HG02970 (cell line): ENCODE measurements at regions not wholly inside any gene's neighbourhood (a gene's known extent, or its start where the extent isn't known, plus 50 kb on each side); places are given as distances from the start of the nearest gene placed in this dataset.
"Not testable (repeated sequence)": the region's sequence is repeated elsewhere in the genome, so short reads cannot be mapped to it uniquely, and the experiment has no call there.

Source experiments
- ATAC-seq: cut with Tn5 transposase; IDR thresholded peaks from one replicate; pipeline ENCODE4 v1.9.1; 2021; ENCODE audit warnings: mild to moderate bottlenecking, moderate library complexity, moderate number of reproducible peaks; ENCODE audit not compliant: unreplicated experiment, low FRiP score

DNA sequence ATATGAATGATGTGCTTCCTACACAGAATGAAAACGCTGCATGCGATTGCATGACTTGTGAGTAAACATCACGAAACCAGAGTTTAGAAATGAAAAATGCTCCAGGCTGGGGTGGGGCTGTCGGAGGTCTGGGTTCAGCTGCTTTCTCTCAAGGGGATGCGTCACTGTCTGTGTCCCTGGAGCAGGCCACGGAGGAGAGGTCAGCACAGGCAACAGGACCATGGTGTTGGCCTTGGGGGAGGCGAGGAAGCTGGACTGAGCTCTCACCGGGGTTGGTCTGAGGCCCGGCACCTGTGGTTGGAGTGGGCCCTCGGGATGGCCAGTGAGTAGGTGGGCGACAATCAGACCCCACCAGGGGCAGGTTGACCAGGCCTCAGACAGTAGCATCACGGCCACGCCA, 89.0 kb upstream of the TMEM18 start:
- no peak for ATAC-seq

- no peak for ATAC-seq
Observed at GRCh38 chr2:765369-765768, 88.2 kb upstream of the TMEM18 start.

DNA sequence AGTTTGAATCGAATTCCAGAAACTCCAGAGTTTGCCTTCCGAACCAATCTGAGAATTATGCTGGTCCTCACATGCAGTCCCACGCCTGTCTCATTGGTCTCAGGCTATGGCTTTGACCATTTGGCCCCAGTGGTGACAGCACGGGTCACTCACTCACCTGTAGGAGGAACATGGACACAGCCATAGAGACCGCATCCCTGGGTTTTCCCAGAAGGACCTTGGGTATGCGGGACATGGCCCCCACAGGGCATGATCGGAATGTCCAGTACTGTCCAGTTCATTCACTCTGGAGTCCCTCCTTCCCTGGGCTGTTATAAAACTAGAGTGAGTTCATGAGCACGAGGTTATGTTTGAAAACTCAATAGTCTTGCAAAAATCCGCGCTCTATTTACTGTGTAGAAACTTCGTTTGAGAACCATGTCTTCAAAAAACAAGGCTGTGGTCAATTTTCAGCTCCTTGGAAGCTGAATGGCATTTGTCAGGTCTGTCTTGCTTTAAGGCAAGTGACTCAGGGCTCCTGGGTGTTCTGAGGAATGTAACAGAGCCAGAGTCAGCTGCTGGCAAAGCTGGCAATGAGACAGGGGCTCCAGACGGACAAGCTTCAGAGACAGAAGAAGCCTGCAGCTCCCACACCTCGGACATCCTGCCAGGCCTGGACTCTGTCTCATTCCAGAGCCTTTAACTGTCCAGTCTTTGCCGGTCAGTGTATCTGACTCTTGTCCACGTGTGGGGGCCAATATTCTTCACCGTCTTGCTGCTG, 86.7 kb upstream of the TMEM18 start:
- no peak for ATAC-seq

GRCh38 chr2:762646-763045, 85.4 kb upstream of the TMEM18 start:
- no peak for ATAC-seq

GRCh38 chr2:761384-761783, 84.2 kb upstream of the TMEM18 start:
- ATAC-seq = no peak

- ATAC-seq = no peak
Observed at GRCh38 chr2:760001-760400, 82.8 kb upstream of the TMEM18 start.

DNA sequence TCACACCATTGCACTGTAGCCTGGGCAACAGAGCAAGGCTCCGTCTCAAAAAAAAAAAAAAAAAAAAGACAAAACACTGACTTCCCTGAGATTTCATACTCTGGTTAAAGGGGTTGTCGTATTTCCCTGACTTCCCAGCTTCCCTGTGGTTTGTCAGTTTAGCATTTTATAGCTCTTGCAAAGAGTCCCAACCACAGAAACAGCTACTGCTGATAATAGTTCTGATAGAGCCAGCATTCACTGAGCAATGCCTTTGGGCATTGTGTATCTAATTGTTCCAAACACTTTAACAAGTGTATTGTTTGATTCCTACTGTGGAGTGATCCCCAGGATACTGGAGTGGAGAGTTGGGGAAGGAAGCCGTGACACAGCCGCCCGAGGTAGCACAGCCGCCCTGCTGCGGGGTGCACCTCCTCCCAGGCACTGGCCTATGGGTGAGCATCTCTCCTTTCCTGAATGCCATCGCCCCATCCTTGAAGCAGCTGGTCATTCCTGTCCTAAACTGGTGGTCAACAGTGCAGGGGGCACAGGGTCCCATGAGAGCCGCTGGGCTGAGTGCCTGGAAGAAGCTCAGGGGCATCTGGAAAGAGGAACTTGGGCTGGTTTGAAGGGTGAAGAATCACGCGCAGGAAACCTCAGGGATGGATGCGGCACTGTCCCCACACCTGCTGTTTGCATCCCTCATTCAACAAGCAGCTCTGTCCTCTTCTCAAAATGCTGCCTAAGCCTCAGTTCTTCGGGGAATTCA, 81.0 kb upstream of the TMEM18 start:
- ATAC-seq = no peak

DNA sequence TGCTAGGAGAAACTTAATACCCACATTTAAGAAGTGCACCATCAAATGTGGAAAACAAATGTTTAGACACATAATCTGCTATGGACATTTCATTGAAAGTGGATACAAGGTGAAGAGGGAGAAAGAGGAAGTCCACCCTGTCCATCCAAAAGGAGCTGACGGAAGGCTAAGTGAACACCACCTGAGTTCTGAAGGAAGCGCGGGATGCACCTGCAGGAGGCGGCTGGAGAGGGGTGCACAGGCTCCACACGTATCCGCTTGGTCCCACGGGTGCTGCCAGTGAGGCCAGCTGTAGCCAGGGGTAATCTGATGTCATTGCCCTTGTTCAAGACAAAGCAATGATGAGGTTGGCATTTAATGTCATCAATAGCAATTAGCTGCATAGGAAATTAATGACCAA, 75.9 kb upstream of the TMEM18 start:
- ATAC-seq = no peak

DNA sequence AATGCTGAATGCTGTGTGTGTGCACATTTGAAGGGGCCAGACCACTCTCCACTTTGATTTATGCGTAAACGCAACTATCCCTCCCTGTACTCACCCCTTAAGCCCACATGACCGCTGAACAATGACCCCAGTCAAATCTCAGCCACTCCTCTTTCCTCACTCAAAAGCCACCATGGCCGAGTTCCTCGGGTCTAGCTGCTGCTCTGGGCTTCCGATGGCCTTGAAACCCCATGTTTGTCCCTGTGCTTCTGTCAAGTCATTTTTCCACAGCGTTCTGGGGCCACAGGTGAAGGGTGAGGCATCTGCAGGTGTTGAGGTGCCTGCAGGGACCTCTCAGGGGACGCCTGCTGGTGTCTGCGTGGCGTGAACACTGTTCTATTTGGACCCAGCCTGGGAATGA, 74.3 kb upstream of the TMEM18 start:
- no peak for ATAC-seq

GRCh38 chr2:750628-751027, 73.4 kb upstream of the TMEM18 start:
- no peak for ATAC-seq

GRCh38 chr2:747762-748351, 70.7 kb upstream of the TMEM18 start:
- no peak for ATAC-seq

DNA sequence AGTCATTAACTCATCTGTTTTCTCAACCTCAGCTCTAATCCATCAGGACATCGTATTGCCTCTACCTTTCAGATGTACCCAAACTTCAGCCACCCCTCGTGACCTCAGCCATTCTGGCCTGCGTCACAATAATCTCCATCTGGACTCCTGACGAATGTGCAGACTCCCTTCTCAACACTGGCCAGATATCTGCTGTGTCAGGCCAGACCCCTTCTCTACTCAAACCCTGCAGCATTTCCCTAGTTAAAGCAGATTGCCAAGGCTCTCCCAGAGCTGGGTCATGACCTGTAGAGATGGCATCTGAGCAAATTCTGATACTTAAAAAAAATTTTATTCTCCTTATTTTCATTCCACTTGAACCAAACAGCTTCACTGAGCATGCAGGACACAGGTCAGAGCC, 69.5 kb upstream of the TMEM18 start:
- no peak for ATAC-seq

DNA sequence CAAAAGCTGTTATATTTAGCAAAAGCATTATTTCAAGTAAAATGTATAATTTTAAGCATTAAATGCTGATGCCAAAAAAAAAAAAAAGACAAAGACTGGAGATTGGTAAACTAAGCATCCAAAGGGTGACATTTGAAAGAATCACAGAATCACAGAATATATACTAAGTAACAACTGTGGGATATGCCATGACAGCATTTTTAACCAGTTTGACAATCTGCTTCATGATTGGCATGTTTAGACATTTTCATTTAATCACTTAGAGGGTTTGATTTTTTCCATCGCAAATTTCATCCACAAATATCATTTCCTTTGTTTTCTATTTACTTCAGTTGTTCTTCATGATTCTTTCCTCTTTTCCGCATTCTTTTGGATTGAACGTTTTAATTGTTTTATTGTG, 66.9 kb upstream of the TMEM18 start:
- ATAC-seq = no peak

DNA sequence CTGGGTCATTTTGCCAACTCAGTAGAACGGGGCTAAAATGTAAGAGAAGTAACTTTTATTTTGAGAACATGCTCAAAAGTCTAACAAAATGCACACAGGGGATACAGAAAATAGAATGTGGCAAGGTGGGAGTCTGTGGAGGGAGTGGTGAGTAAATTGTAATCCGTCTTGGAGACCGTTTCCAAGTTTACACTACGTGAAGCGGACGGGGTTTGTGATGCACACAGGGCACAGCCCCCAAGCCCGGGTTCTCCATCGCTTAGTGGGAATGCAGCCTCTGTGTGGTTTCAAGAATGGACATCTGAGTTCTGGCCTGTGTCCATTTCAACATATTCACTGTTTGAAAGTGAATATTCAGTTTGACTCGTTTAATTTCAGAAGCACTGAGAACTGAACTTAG, 65.0 kb upstream of the TMEM18 start:
- ATAC-seq = no peak

DNA sequence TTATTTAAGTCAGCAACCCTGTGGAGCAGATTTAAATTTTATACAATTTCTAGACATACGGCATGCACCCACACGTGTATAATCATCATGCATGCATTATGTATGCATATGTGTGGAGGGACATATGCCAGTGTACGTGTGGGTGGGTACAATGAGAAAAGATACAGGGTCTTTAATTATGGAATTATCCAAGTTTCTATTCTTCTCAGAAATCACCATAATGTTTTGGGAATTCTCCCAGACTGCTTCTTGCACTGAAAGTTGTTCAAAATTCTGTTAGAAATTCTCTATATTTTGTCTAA, 63.9 kb upstream of the TMEM18 start:
- ATAC-seq = no peak

GRCh38 chr2:740322-741194, 63.4 kb upstream of the TMEM18 start:
- ATAC-seq = not testable (repeated sequence)

DNA sequence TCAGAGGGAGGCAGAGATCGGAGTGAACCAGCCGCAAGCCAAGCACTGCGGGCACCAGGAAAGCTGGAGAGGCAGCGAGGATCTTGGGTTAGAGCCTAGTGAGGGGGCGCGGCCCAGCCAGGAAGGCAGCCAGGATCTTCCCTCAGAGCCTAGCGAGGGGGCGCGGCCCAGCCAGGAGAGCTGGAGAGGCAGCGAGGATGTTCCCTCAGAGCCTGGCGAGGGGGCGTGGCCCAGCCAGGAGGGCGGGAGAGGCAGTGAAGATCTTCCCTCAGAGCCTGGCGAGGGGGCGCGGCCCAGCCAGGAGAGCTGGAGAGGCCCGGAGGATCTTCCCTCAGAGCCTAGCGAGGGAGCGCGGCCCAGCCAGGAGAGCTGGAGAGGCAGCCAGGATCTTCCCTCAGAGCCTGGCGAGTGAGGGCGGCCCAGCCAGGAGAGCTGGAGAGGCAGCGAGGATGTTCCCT, 62.7 kb upstream of the TMEM18 start:
- ATAC-seq = not testable (repeated sequence)

- no peak for ATAC-seq
Observed at GRCh38 chr2:736939-737338, 59.7 kb upstream of the TMEM18 start.

- no peak for ATAC-seq
Observed at GRCh38 chr2:735670-736218, 58.5 kb upstream of the TMEM18 start.

- no peak for ATAC-seq
Observed at GRCh38 chr2:734496-734895, 57.3 kb upstream of the TMEM18 start.

GRCh38 chr2:733495-733894, 56.3 kb upstream of the TMEM18 start:
- ATAC-seq = no peak
